HG03575 (cell line): ENCODE measurements at regions not wholly inside any gene's neighbourhood (a gene's known extent, or its start where the extent isn't known, plus 50 kb on each side); places are given as distances from the start of the nearest gene placed in this dataset.
"Not testable (repeated sequence)": the region's sequence is repeated elsewhere in the genome, so short reads cannot be mapped to it uniquely, and the experiment has no call there.

Experiments used
- ATAC-seq: cut with Tn5 transposase; IDR thresholded peaks from one replicate; pipeline ENCODE4 v1.9.1; 2021; ENCODE audit not compliant: unreplicated experiment, insufficient number of reproducible peaks, low FRiP score; ENCODE audit errors: extremely low read depth

GRCh38 chr12:127790376-127790775 lies 476.6 kb upstream of the TMEM132C start:
- ATAC-seq, result no peak

GRCh38 chr12:127791217-127791616 lies 475.8 kb upstream of the TMEM132C start:
- ATAC-seq, result no peak

GRCh38 chr12:127797918-127798317 lies 469.1 kb upstream of the TMEM132C start:
- no peak for ATAC-seq

- no peak for ATAC-seq
Measured at GRCh38 chr12:127802271-127802670, 464.7 kb upstream of the TMEM132C start.

- ATAC-seq, result no peak
Measured at GRCh38 chr12:127803545-127803944, 463.4 kb upstream of the TMEM132C start.

- ATAC-seq, result no peak
Measured at GRCh38 chr12:127809275-127809674, 457.7 kb upstream of the TMEM132C start.

GRCh38 chr12:127810041-127810440 lies 456.9 kb upstream of the TMEM132C start:
- ATAC-seq, result no peak

- not testable (repeated sequence) for ATAC-seq
Measured at GRCh38 chr12:127810459-127810858, 456.5 kb upstream of the TMEM132C start.

GRCh38 chr12:127811988-127812387 lies 455.0 kb upstream of the TMEM132C start:
- no peak for ATAC-seq

GRCh38 chr12:127813147-127813546 lies 453.8 kb upstream of the TMEM132C start:
- ATAC-seq, result no peak

GRCh38 chr12:127819056-127819455 lies 447.9 kb upstream of the TMEM132C start:
- no peak for ATAC-seq

- ATAC-seq, result no peak
Measured at GRCh38 chr12:127820271-127820670, 446.7 kb upstream of the TMEM132C start.

- ATAC-seq, result no peak
Measured at GRCh38 chr12:127820846-127821245, 446.1 kb upstream of the TMEM132C start.

- no peak for ATAC-seq
Measured at GRCh38 chr12:127822809-127823411, 444.1 kb upstream of the TMEM132C start.

- no peak for ATAC-seq
Measured at GRCh38 chr12:127823801-127824200, 443.2 kb upstream of the TMEM132C start.

GRCh38 chr12:127829281-127830064 lies 437.5 kb upstream of the TMEM132C start:
- ATAC-seq, result no peak

- ATAC-seq, result no peak
Measured at GRCh38 chr12:127830065-127830460, 436.9 kb upstream of the TMEM132C start.

GRCh38 chr12:127830730-127831129 lies 436.2 kb upstream of the TMEM132C start:
- ATAC-seq, result no peak

GRCh38 chr12:127832172-127832571 lies 434.8 kb upstream of the TMEM132C start:
- ATAC-seq, result no peak

GRCh38 chr12:127836802-127837201 lies 430.2 kb upstream of the TMEM132C start:
- ATAC-seq, result not testable (repeated sequence)

GRCh38 chr12:127857661-127858060 lies 409.3 kb upstream of the TMEM132C start:
- ATAC-seq, result no peak
